AG10803 (cell line): ENCODE measurements at regions not wholly inside any gene's neighbourhood (a gene's known extent, or its start where the extent isn't known, plus 50 kb on each side); places are given as distances from the start of the nearest gene placed in this dataset.

Source experiments
- DNase-seq: peaks from one replicate; pipeline ENCODE4 v3.0.0; 2010; ENCODE audit warnings: low read depth
- H3K4me3 ChIP-seq: 2 replicates; pipeline ENCODE4 v1.5.1; 2011; ENCODE audit warnings: mild to moderate bottlenecking, low read length, control low read depth
- CTCF ChIP-seq: conservative IDR thresholded peaks from 2 replicates; pipeline ENCODE4 v1.5.1; 2011; ENCODE audit warnings: mild to moderate bottlenecking, low read length, control low read depth, inconsistent platforms

DNA sequence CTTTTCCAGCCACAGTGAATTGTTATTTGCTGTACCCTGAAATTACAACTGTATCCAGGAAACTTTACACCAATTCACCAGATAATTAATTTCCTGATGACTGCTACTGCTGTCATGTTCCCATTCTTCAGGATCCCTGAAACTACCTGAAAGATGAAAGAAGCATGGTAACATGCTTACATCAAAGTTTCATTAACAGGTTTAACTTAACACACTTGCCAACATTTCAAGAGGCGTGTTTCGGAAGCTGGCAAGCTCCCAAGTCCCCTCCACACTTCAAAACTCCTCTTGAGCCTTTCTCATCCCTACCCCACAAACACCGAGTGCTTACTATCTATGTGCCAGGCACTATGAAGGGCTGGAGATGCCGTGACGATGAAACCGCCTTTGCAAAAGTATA is 88.6 kb downstream of the MPP7 start:
- H3K4me3 ChIP-seq = no peak overlapping the region
- TF ChIP-seq CTCF = no peak
- no peak for DNase-seq

- no peak for DNase-seq
- H3K4me3 ChIP-seq = no peak overlapping the region
- TF ChIP-seq CTCF = no peak
Observed at GRCh38 chr10:28211759-28212158, 91.1 kb downstream of the MPP7 start.

DNA sequence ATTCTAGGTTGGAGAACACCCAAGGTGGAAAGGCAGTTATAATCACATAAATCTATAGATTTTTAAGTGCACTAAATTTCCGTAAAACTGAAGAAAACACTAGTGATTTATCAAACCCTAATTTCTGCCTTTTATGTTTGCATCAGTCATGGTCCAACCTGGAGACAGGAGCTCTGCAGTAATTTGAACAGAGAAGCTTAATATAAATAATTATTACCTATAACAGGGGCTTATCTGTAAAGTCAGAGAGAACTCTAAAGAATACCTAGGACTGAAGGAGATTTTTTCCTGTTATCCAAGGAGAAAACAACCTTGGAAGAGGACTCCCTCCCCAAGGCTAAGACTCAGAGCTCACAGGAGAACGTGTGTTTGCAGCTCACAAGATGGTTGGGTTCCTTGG is 95.1 kb downstream of the MPP7 start:
- no peak for TF ChIP-seq CTCF
- no peak for DNase-seq
- H3K4me3 ChIP-seq = no peak overlapping the region

DNA sequence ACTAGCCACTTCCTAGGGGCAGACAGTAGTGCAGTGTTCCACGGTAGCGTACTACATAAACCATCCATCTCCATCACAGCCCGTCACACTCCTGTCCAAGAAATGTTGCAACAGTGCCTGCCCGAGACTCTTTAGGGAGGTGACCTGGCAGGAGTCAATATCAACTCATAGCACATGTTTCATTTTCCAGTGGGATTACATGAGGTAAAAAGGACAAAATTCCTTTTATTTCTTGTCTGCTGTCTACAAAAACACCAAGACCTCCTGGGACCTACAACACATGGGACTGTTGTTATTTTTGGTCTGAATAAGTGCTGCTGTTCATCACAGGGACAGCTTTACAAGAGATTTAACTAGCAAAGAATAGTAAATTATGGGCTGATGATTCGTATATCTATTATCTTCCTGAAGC is 99.9 kb downstream of the MPP7 start:
- H3K4me3 ChIP-seq = no peak overlapping the region
- peak; percentile 40 for DNase-seq
- TF ChIP-seq CTCF = no peak

DNA sequence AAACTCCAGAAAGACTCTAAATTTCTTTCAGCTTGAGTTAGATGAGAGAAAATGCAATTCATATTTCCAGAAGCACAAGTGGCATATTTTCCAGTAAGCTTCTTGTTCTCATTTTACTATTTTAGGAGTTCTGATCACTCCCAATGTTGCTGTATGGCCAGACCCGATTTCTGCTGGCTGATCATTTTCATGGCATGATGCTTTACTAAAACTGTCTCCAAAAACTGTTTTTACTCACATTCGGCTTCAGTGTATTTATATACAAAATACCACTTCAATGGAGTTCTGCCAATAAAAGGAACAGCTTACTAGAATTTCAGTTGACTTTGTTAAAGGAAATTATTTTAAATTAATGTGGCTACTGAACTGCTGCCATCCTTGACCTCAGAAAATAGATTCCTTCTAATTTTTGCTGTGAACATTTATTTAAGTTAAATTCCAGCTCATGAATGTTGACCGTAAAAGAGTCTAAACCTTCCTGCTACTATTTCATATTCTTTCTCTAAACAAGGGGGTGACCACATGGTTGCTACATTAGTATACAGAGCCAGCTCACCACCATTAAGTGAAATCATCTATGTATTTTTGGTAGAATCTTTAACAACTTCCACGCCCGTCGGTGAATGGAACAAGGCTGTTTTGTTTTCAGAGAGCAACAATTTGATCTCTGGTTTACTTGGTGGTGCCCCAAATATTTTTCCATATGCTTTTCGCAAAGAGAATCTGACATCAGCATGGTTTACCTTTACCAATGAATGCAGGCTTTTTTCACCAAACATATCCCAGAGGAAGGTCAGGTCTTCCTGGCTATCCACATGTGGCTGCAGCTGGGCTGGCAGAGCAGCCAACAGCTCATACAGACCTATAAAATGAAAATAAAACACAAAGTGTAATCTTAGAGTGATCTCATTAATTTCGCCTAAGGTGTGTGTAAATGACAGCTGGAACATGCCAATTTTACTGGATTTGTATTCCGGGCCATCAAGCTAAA is 101.2 kb downstream of the MPP7 start:
- no peak overlapping the region for H3K4me3 ChIP-seq
- no peak for TF ChIP-seq CTCF
- DNase-seq = no peak

DNA sequence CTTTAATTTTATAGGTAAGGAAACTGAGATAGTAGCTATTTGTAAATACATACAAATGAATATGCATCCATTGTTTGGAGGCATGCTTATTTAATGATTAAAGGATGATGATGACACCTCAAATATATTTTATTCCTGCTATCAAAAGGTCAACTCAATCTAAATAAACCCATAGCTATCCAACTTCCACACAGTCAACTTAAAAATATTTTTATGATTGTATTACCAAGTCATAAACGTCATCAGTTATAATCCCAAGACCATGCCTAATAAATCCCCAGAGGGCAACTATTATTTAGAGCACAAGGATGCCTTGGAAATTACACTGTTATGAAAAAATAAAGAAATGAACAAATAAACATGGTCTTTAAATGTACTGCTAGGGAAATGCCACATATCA is 102.1 kb downstream of the MPP7 start:
- TF ChIP-seq CTCF = no peak
- peak; percentile 13 for DNase-seq
- H3K4me3 ChIP-seq = no peak overlapping the region

DNA sequence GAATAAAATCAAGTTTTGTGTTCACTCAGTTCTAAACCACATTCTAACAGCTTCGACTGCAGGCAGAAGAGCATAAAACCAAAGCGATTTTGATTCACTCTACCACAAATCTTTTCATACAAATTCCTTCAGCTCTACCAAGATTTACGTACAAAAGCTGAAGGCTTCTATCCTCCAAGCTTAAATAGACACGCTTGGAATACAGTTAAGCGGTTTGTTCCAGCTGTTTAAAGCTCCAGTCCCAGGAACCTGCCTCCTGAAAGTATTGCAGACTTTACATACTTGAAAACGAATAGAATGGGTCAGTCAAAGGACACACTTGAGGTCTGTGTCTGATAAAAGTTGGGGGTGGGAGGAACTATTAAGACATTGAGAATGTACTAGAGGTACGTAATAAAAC is 102.9 kb downstream of the MPP7 start:
- no peak for DNase-seq
- H3K4me3 ChIP-seq = no peak overlapping the region
- TF ChIP-seq CTCF = no peak
